K562 (cell line): ENCODE measurements at regions not wholly inside any gene's neighbourhood (a gene's known extent, or its start where the extent isn't known, plus 50 kb on each side); places are given as distances from the start of the nearest gene placed in this dataset.

ENCODE experiments used
- ATAC-seq: fragments of 200-7000 bp; cut with Tn5 transposase; 3 replicates; pipeline ENCODE4 v1.9.1; 2020; ENCODE audit warnings: moderate library complexity
- BruUV-seq: library from RNA; stranded (reverse); fragments of 400-500 nt; replicated peaks from 2 replicates; lab custom pipeline; 2021; lab: Mats Ljungman, UMichigan
- CTCF ChIA-PET: fragments of 300-600 bp; formaldehyde crosslinking; extraction: SDS; loops from one replicate; lab custom pipeline; 2021; ENCODE audit warnings: low intra/inter-chr PET ratio; lab: Yijun Ruan, JAX
- POLR2A ChIA-PET: fragments of 300-600, 350-650 bp; sonication (Branson Sonifier 250); formaldehyde crosslinking; extraction: SDS; loops from one replicate; lab custom pipeline; 2021; ENCODE audit warnings: antibody characterized with exemption, inconsistent platforms; lab: Yijun Ruan, JAX
- DNase-seq, 4 experiments: peaks; one replicate each; pipeline versions ENCODE4 v3.0.0 to v3.0.0-alpha.2; 2011 to 2018; ENCODE audit warnings: low spot score in 3 of 4, mixed read lengths in 3 of 4; ENCODE audit errors: extremely low read depth in 1 of 4
- FAIRE-seq: peaks from 2 replicates; lab custom pipeline; 2011; peaks lifted over from hg19 to GRCh38; lab: Jason Lieb, UNC
- H2AFZ ChIP-seq: 2 replicates; pipeline ENCODE4 v1.6.0; 2011; ENCODE audit warnings: low read depth, low read length, control low read depth, inconsistent platforms
- H3K27ac ChIP-seq: fragments of 200-600 bp; 3 replicates; pipeline ENCODE4 v1.8.0; 2011; ENCODE audit warnings: low read depth, mild to moderate bottlenecking, control low read depth, inconsistent platforms, low read length, moderate library complexity, mixed read lengths; ENCODE audit errors: extremely low read depth
- H3K27me3 ChIP-seq, 2 experiments: fragments of 300-600 bp in 1 of 2; 2 replicates in 1 of 2; 3 replicates in 1 of 2; pipeline versions ENCODE4 v1.6.0 to v1.8.0; 2011; ENCODE audit warnings: inconsistent platforms in 2 of 2, low read length in 2 of 2, mild to moderate bottlenecking in 1 of 2, mixed read lengths in 1 of 2, moderate library complexity in 1 of 2; ENCODE audit not compliant: control insufficient read depth in 2 of 2, insufficient read depth in 2 of 2
- H3K36me3 ChIP-seq: fragments of 300-600 bp; 3 replicates; pipeline ENCODE4 v1.8.0; 2011; ENCODE audit warnings: mild to moderate bottlenecking, low read length, inconsistent platforms; ENCODE audit not compliant: control insufficient read depth, insufficient read depth
- H3K4me1 ChIP-seq, 2 experiments: fragments of 200-600 bp in 1 of 2; replicated peaks in 1 of 2; 2 replicates in 1 of 2; 3 replicates in 1 of 2; pipeline versions ENCODE4 v1.5.1 to v1.8.0; 2011; ENCODE audit warnings: inconsistent platforms in 2 of 2, low read length in 2 of 2, mild to moderate bottlenecking in 1 of 2, mixed read lengths in 1 of 2, moderate library complexity in 1 of 2; ENCODE audit not compliant: control insufficient read depth in 2 of 2, insufficient read depth in 2 of 2
- H3K4me2 ChIP-seq: 2 replicates; pipeline ENCODE4 v1.6.1; 2011; ENCODE audit warnings: low read length, control low read depth, inconsistent platforms, mixed read lengths; ENCODE audit not compliant: insufficient read depth
- H3K4me3 ChIP-seq: fragments of 200-600 bp; sonication (generic), shearing (Covaris generic); 2 replicates; pipeline ENCODE4 v1.5.1; 2016; ENCODE audit warnings: control low read depth, inconsistent platforms
- H3K79me2 ChIP-seq: fragments of 200-600 bp; 3 replicates; pipeline ENCODE4 v1.8.0; 2011; ENCODE audit warnings: low read length, inconsistent platforms; ENCODE audit not compliant: control insufficient read depth, insufficient read depth
- H3K9ac ChIP-seq, 2 experiments: 2 replicates each; pipeline versions ENCODE4 v1.6.0 to v1.6.1; 2011; ENCODE audit warnings: low read depth in 2 of 2, low read length in 2 of 2, control low read depth in 1 of 2, inconsistent platforms in 1 of 2, mild to moderate bottlenecking in 1 of 2, mixed read lengths in 1 of 2; ENCODE audit not compliant: insufficient read depth in 1 of 2
- H3K9me1 ChIP-seq: one replicate; pipeline ENCODE4 v1.6.0; 2011; ENCODE audit warnings: inconsistent platforms, mild to moderate bottlenecking, low read length, moderate library complexity; ENCODE audit not compliant: control insufficient read depth, insufficient read depth
- H3K9me3 ChIP-seq: replicated peaks from 2 replicates; pipeline ENCODE4 v1.5.1; 2011; ENCODE audit warnings: low read depth, low read length, inconsistent platforms; ENCODE audit not compliant: control insufficient read depth, insufficient read depth
- H4K20me1 ChIP-seq: replicated peaks from 2 replicates; pipeline ENCODE4 v1.6.1; 2011; ENCODE audit warnings: low read length, inconsistent platforms, mixed read lengths; ENCODE audit not compliant: control insufficient read depth, insufficient read depth
- ARID2 ChIP-seq: fragments of 450-650 bp; IDR thresholded peaks from 2 replicates; pipeline ENCODE4 v1.6.1; 2017; ENCODE audit warnings: antibody characterized with exemption, mild to moderate bottlenecking
- ASH1L ChIP-seq: fragments of 450-650 bp; IDR thresholded peaks from 2 replicates; pipeline ENCODE4 v1.6.1; 2018; ENCODE audit warnings: borderline replicate concordance, mild to moderate bottlenecking, low read depth; ENCODE audit not compliant: partially characterized antibody
- BRF2 ChIP-seq: IDR thresholded peaks from 3 replicates; pipeline ENCODE4 v1.6.1; 2011; ENCODE audit warnings: borderline replicate concordance, mild to moderate bottlenecking; ENCODE audit not compliant: insufficient read length, insufficient read depth
- DPF2 ChIP-seq: fragments of 450-650 bp; IDR thresholded peaks from 2 replicates; pipeline ENCODE4 v1.6.1; 2016
- ELF2 ChIP-seq: fragments of 250-450 bp; sonication (Bioruptor Pico); IDR thresholded peaks from 2 replicates; pipeline ENCODE4 v1.5.0; 2021; ENCODE audit warnings: mild to moderate bottlenecking
- GABPA ChIP-seq: fragments of 200-800 bp; sonication (Bioruptor generic); conservative IDR thresholded peaks from 2 replicates; pipeline ENCODE4 v1.6.1; 2016; ENCODE audit warnings: low read depth, missing genetic modification characterization, missing compliant biosample characterization
- GTF2B ChIP-seq: IDR thresholded peaks from 2 replicates; pipeline ENCODE4 v1.6.1; 2011; ENCODE audit not compliant: insufficient read length; ENCODE audit errors: extremely low read depth
- GTF3C2 ChIP-seq: IDR thresholded peaks from 3 replicates; pipeline ENCODE4 v1.6.1; 2011; ENCODE audit warnings: borderline replicate concordance, mild to moderate bottlenecking, moderate library complexity; ENCODE audit not compliant: insufficient read length; ENCODE audit errors: extremely low read depth
- MCM3 ChIP-seq: fragments of 450-650 bp; IDR thresholded peaks from 2 replicates; pipeline ENCODE4 v1.6.1; 2016
- MEIS2 ChIP-seq: fragments of 450-650 bp; IDR thresholded peaks from 2 replicates; pipeline ENCODE4 v1.6.1; 2014; ENCODE audit warnings: mild to moderate bottlenecking; ENCODE audit not compliant: partially characterized antibody
- NFRKB ChIP-seq: fragments of 450-650 bp; IDR thresholded peaks from 2 replicates; pipeline ENCODE4 v1.6.1; 2016; ENCODE audit warnings: low read depth
- TEAD1 ChIP-seq, 2 experiments: fragments of 450-650 bp in 1 of 2; sonication (generic) in 1 of 2; formaldehyde crosslinking; IDR thresholded peaks; 2 replicates each; pipeline versions ENCODE4 v1.4.0 to v1.8.0; 2020 to 2022; ENCODE audit warnings: mild to moderate bottlenecking in 2 of 2, missing genetic modification reagents in 1 of 2
- THRA ChIP-seq: fragments of 450-650 bp; IDR thresholded peaks from 2 replicates; pipeline ENCODE4 v1.6.1; 2017; ENCODE audit warnings: mild to moderate bottlenecking, moderate library complexity
- ZNF165 ChIP-seq: fragments of 250-450 bp; sonication (Bioruptor Pico); IDR thresholded peaks from 2 replicates; pipeline ENCODE4 v1.4.0; 2020; ENCODE audit warnings: borderline replicate concordance
- ZNF324 ChIP-seq: fragments of 250-450 bp; sonication (Bioruptor Pico); IDR thresholded peaks from 2 replicates; pipeline ENCODE4 v1.4.0; 2020; ENCODE audit warnings: mild to moderate bottlenecking
- WGBS: fragments of 100-300 bp; shearing (Covaris generic); methylation state at CpG from one replicate; pipeline ENCODE4 v1.1.6; 2016; ENCODE audit warnings: low coverage, mixed read lengths; ENCODE audit not compliant: insufficient coverage; ENCODE audit errors: missing lambda C conversion rate; 5-methylcytosine and 5-hydroxymethylcytosine counted together
- in situ Hi-C: fragments of 300-500 bp; cut with MboI; formaldehyde crosslinking; loops from 4 replicates; pipeline ENCODE4 v1.15.0; 2018; ENCODE audit warnings: inconsistent platforms, mixed read lengths
- intact Hi-C: fragments of 100-400 bp; cut with micrococcal nuclease; formaldehyde crosslinking; loops from 2 replicates; pipeline ENCODE4 v1.14.2; 2022

- ChIA-PET POLR2A (no interaction called here), CTCF (no interaction called here)
- Histone ChIP-seq H3K4me3 (no peak overlapping the region), H3K9me1 (no peaks in the 10 kb centered on the region), H2AFZ (no peak overlapping the region), H3K27me3 (no peaks in the 10 kb centered on the region), H3K4me1 (no peaks in the 10 kb centered on the region), H3K79me2 (no peaks in the 10 kb centered on the region), H3K27ac (no peak overlapping the region), H3K36me3 (no peaks in the 10 kb centered on the region), H3K4me2 (no peak overlapping the region), H4K20me1 (no peaks in the 10 kb centered on the region), H3K9me3 (no peaks in the 10 kb centered on the region), H3K9ac (no peak overlapping the region)
- DNase-seq: no peak
- TF ChIP-seq ELF2 (CRISPR knock-in tag): no peak
- TF ChIP-seq MEIS2: no peak
- TF ChIP-seq MCM3: no peak
- no peak for TF ChIP-seq TEAD1 (CRISPR knock-in tag; IDR thresholded peaks at IDR 0.05)
- no peak for TF ChIP-seq GABPA (tag)
- no peak for TF ChIP-seq ASH1L
- TF ChIP-seq THRA: no peak
- no peak for TF ChIP-seq NFRKB
- TF ChIP-seq ZNF324 (CRISPR knock-in tag): no peak
- TF ChIP-seq ARID2: no peak
- TF ChIP-seq GTF3C2: no peak
- no peak for TF ChIP-seq BRF2
- TF ChIP-seq ZNF165 (CRISPR knock-in tag): no peak
- no peak for TF ChIP-seq DPF2
- no peak for TF ChIP-seq GTF2B
- WGBS: 0% methylated on average over 2 of the region's 2 CpGs
- FAIRE-seq: no peak
- no peak for ATAC-seq
- intact Hi-C loops (no loop called here), in situ Hi-C loops (no loop called here)
- BruUV-seq: no TSS peak
Measured at GRCh38 chr2:51472300-51472699, 440.4 kb upstream of the NRXN1 start.
